H1 (cell line): ENCODE measurements at regions not wholly inside any gene's neighbourhood (a gene's known extent, or its start where the extent isn't known, plus 50 kb on each side); places are given as distances from the start of the nearest gene placed in this dataset.

ENCODE experiments used
- CTCF ChIA-PET: fragments of 300-600 bp; sonication (Branson Sonifier 250); formaldehyde crosslinking; loops from one replicate; lab custom pipeline; 2021; ENCODE audit not compliant: partially characterized antibody; lab: Charles Lee
- POLR2A ChIA-PET: fragments of 300-600 bp; sonication (Branson Sonifier 250); formaldehyde crosslinking; loops from one replicate; lab custom pipeline; 2021; ENCODE audit warnings: inconsistent platforms; ENCODE audit not compliant: partially characterized antibody; lab: Charles Lee
- DNase-seq, 2 experiments: peaks; one replicate each; pipeline versions ENCODE4 v3.0.0 to v3.0.0-alpha.2; 2010 to 2022; ENCODE audit warnings: low spot score in 2 of 2, low read depth in 1 of 2, mixed read lengths in 1 of 2
- FAIRE-seq: peaks from 2 replicates; lab custom pipeline; 2011; peaks lifted over from hg19 to GRCh38; lab: Jason Lieb, UNC
- H2AFZ ChIP-seq: 2 replicates; pipeline ENCODE4 v1.8.1; 2012; ENCODE audit warnings: low read length, inconsistent platforms
- H2AK5ac ChIP-seq: 2 replicates; pipeline ENCODE4 v1.6.1; 2013; ENCODE audit warnings: low read depth, low read length
- H2BK120ac ChIP-seq: replicated peaks from 2 replicates; pipeline ENCODE3; 2013; ENCODE audit warnings: low read depth, low read length, inconsistent platforms
- H2BK12ac ChIP-seq: 2 replicates; pipeline ENCODE4 v1.6.1; 2013; ENCODE audit warnings: low read depth, low read length
- H2BK15ac ChIP-seq: 2 replicates; pipeline ENCODE4 v1.6.1; 2013; ENCODE audit warnings: low read length
- H2BK20ac ChIP-seq: 2 replicates; pipeline ENCODE4 v1.6.1; 2013; ENCODE audit warnings: low read length
- H2BK5ac ChIP-seq: 2 replicates; pipeline ENCODE4 v1.6.1; 2013; ENCODE audit warnings: low read depth, low read length
- H3K14ac ChIP-seq: 2 replicates; pipeline ENCODE4 v1.6.1; 2013; ENCODE audit warnings: inconsistent platforms; ENCODE audit not compliant: insufficient read length
- H3K18ac ChIP-seq: 2 replicates; pipeline ENCODE4 v1.6.1; 2013; ENCODE audit warnings: low read length; ENCODE audit errors: extremely low read depth
- H3K23ac ChIP-seq: 2 replicates; pipeline ENCODE4 v1.6.1; 2013; ENCODE audit warnings: inconsistent platforms; ENCODE audit not compliant: insufficient read length
- H3K23me2 ChIP-seq: 2 replicates; pipeline ENCODE4 v1.6.1; 2013; ENCODE audit warnings: low read depth, low read length
- H3K27ac ChIP-seq: 2 replicates; pipeline ENCODE4 v1.6.1; 2011; ENCODE audit warnings: low read depth, low read length, inconsistent platforms
- H3K27me3 ChIP-seq, 4 experiments: replicated peaks in 1 of 4; 1 replicate in 1 of 4; 2 replicates in 3 of 4; pipeline versions ENCODE4 v1.6.1 to v1.8.1; 2011 to 2013; ENCODE audit warnings: low read length in 3 of 4, mild to moderate bottlenecking in 3 of 4, inconsistent platforms in 2 of 4, mixed read lengths in 2 of 4, moderate library complexity in 1 of 4; ENCODE audit not compliant: control insufficient read depth in 3 of 4, insufficient read depth in 3 of 4; ENCODE audit errors: extremely low read depth in 1 of 4
- H3K36me3 ChIP-seq, 4 experiments: 2 replicates each; pipeline versions ENCODE4 v1.6.1 to v1.8.1; 2011 to 2013; ENCODE audit warnings: mild to moderate bottlenecking in 4 of 4, low read length in 3 of 4, moderate library complexity in 2 of 4, control low read depth in 1 of 4, inconsistent platforms in 1 of 4; ENCODE audit not compliant: insufficient read depth in 4 of 4, control insufficient read depth in 2 of 4
- H3K4ac ChIP-seq: replicated peaks from 2 replicates; pipeline ENCODE3; 2013; ENCODE audit warnings: low read length, low read depth, mixed read lengths, inconsistent platforms; ENCODE audit not compliant: insufficient read length
- H3K4me1 ChIP-seq, 4 experiments: replicated peaks in 1 of 4; 1 replicate in 1 of 4; 2 replicates in 3 of 4; pipeline versions ENCODE4 v1.6.1 to v1.8.1; 2011 to 2013; ENCODE audit warnings: low read length in 3 of 4, inconsistent platforms in 2 of 4, mixed read lengths in 1 of 4; ENCODE audit not compliant: insufficient read depth in 4 of 4, control insufficient read depth in 3 of 4
- H3K4me2 ChIP-seq, 2 experiments: 2 replicates each; pipeline versions ENCODE4 v1.6.1 to v1.8.1; 2011 to 2013; ENCODE audit warnings: low read depth in 2 of 2, low read length in 2 of 2, control low read depth in 1 of 2, inconsistent platforms in 1 of 2, mild to moderate bottlenecking in 1 of 2; ENCODE audit not compliant: insufficient read depth in 1 of 2
- H3K4me3 ChIP-seq, 4 experiments: fragments of 200-600, 300-600 bp in 1 of 4; sonication (generic), shearing (Covaris generic), sonication (Bioruptor Twin) in 1 of 4; 2 replicates each; pipeline versions ENCODE4 v1.5.1 to v1.8.1; 2011 to 2016; ENCODE audit warnings: low read length in 4 of 4, low read depth in 3 of 4, control low read depth in 2 of 4, inconsistent platforms in 2 of 4, mild to moderate bottlenecking in 2 of 4, mixed read lengths in 1 of 4, moderate library complexity in 1 of 4; ENCODE audit not compliant: insufficient read depth in 2 of 4; ENCODE audit errors: extremely low read depth in 1 of 4
- H3K56ac ChIP-seq: replicated peaks from 2 replicates; pipeline ENCODE3; 2013; ENCODE audit warnings: low read depth, mild to moderate bottlenecking, mixed read lengths, low read length, inconsistent platforms; ENCODE audit not compliant: insufficient read length
- H3K79me1 ChIP-seq: 2 replicates; pipeline ENCODE4 v1.6.1; 2013; ENCODE audit warnings: low read depth, low read length, control low read depth
- H3K79me2 ChIP-seq, 2 experiments: 2 replicates each; pipeline versions ENCODE4 v1.6.1 to v1.8.1; 2012 to 2013; ENCODE audit warnings: low read length in 2 of 2, mild to moderate bottlenecking in 2 of 2, inconsistent platforms in 1 of 2; ENCODE audit not compliant: insufficient read depth in 2 of 2, control insufficient read depth in 1 of 2
- H3K9ac ChIP-seq, 4 experiments: replicated peaks in 1 of 4; 1 replicate in 1 of 4; 2 replicates in 3 of 4; pipeline versions ENCODE4 v1.6.1 to v1.8.1; 2011 to 2013; ENCODE audit warnings: low read depth in 3 of 4, low read length in 3 of 4, control low read depth in 2 of 4, mild to moderate bottlenecking in 2 of 4, moderate library complexity in 2 of 4, inconsistent platforms in 1 of 4; ENCODE audit errors: extremely low read depth in 1 of 4
- H3K9me3 ChIP-seq, 2 experiments: 2 replicates each; pipeline versions ENCODE4 v1.6.1 to v1.8.1; 2012 to 2013; ENCODE audit warnings: mild to moderate bottlenecking in 2 of 2, moderate library complexity in 2 of 2, control low read depth in 1 of 2, inconsistent platforms in 1 of 2, low read depth in 1 of 2, low read length in 1 of 2, mixed read lengths in 1 of 2; ENCODE audit not compliant: insufficient read depth in 2 of 2
- H4K20me1 ChIP-seq, 2 experiments: replicated peaks in 1 of 2; 2 replicates each; pipeline versions ENCODE3 to v1.8.1; 2011 to 2013; ENCODE audit warnings: inconsistent platforms in 2 of 2, low read length in 2 of 2, mild to moderate bottlenecking in 1 of 2; ENCODE audit not compliant: insufficient read depth in 2 of 2, control insufficient read depth in 1 of 2
- H4K5ac ChIP-seq: 2 replicates; pipeline ENCODE4 v1.6.1; 2013; ENCODE audit warnings: low read length, low read depth, mixed read lengths, inconsistent platforms; ENCODE audit not compliant: insufficient read length
- H4K8ac ChIP-seq: 2 replicates; pipeline ENCODE4 v1.8.0; 2013; ENCODE audit warnings: mild to moderate bottlenecking, moderate library complexity, low read length, inconsistent platforms; ENCODE audit not compliant: insufficient read depth; ENCODE audit errors: extremely low read depth
- H4K91ac ChIP-seq: replicated peaks from 2 replicates; pipeline ENCODE3; 2013; ENCODE audit warnings: low read length, mixed read lengths, inconsistent platforms; ENCODE audit not compliant: insufficient read length
- BACH1 ChIP-seq: IDR thresholded peaks from 2 replicates; pipeline ENCODE4 v1.6.1; 2012; ENCODE audit warnings: low read length, improper control_type of control experiment
- MAFK ChIP-seq: IDR thresholded peaks from 2 replicates; pipeline ENCODE4 v1.6.1; 2012; ENCODE audit warnings: low read depth, mild to moderate bottlenecking, improper control_type of control experiment, low read length
- MAX ChIP-seq: IDR thresholded peaks from 2 replicates; pipeline ENCODE4 v1.6.1; 2012; ENCODE audit warnings: inconsistent platforms
- WGBS, 2 experiments: shearing (Covaris generic) in 1 of 2; methylation state at CpG; one replicate each; pipeline versions ENCODE4 v1.1.6 to v1.1.7; 2013 to 2015; ENCODE audit warnings: low lambda C conversion rate in 2 of 2, mixed read lengths in 2 of 2, inconsistent platforms in 1 of 2, low coverage in 1 of 2, missing lambda C conversion rate in 1 of 2; ENCODE audit not compliant: insufficient replicate concordance in 2 of 2, insufficient coverage in 1 of 2, insufficient read length in 1 of 2; ENCODE audit errors: extremely low coverage in 1 of 2, missing lambda C conversion rate in 1 of 2; 5-methylcytosine and 5-hydroxymethylcytosine counted together
- TF ChIP-seq, protein P1 (sequence below): IDR thresholded peaks from 2 replicates; pipeline ENCODE4 v1.6.1; 2012; ENCODE audit warnings: low read length, inconsistent platforms

GRCh38 chr5:33309536-33310345, 131.0 kb upstream of the TARS1 start:
- no peaks in the 10 kb centered on the region for H3K4me1 ChIP-seq
- no peak overlapping the region for H2AFZ ChIP-seq
- no peak overlapping the region for H3K14ac ChIP-seq
- no peaks in the 10 kb centered on the region for H3K79me2 ChIP-seq
- POLR2A ChIA-PET = interaction anchor here (0.6 kb wide), 1 partner anchor 26 kb away, joined by 3 read pairs; no protein-coding TSS in a partner anchor
- no peak overlapping the region for H3K27ac ChIP-seq
- H3K36me3 ChIP-seq = no peaks in the 10 kb centered on the region
- no peaks in the 10 kb centered on the region for H3K23me2 ChIP-seq
- no peaks in the 10 kb centered on the region for H3K79me1 ChIP-seq
- CTCF ChIA-PET = interaction anchor here (0.6 to 3.8 kb wide), 4 partner anchors 9 to 26 kb away, joined by 3 to 22 read pairs (median 4); no protein-coding TSS in a partner anchor
- H4K91ac ChIP-seq = no peak overlapping the region
- H3K9me3 ChIP-seq = no peaks in the 10 kb centered on the region
- H3K4ac ChIP-seq = no peak overlapping the region
- FAIRE-seq = no peak
- H2AK5ac ChIP-seq = no peak overlapping the region
- H3K27me3 ChIP-seq = no peaks in the 10 kb centered on the region
- no peak overlapping the region for H2BK20ac ChIP-seq
- H2BK5ac ChIP-seq = no peak overlapping the region
- H2BK120ac ChIP-seq = no peak overlapping the region
- no peak overlapping the region for H3K9ac ChIP-seq
- DNase-seq = no peak
- H3K18ac ChIP-seq = no peak overlapping the region
- H2BK12ac ChIP-seq = no peak overlapping the region
- H3K23ac ChIP-seq = no peak overlapping the region
- no peaks in the 10 kb centered on the region for H4K20me1 ChIP-seq
- TF ChIP-seq MAX = no peak
- no peak for TF ChIP-seq MAFK
- TF ChIP-seq BACH1 = no peak
- TF ChIP-seq, protein P1, sequence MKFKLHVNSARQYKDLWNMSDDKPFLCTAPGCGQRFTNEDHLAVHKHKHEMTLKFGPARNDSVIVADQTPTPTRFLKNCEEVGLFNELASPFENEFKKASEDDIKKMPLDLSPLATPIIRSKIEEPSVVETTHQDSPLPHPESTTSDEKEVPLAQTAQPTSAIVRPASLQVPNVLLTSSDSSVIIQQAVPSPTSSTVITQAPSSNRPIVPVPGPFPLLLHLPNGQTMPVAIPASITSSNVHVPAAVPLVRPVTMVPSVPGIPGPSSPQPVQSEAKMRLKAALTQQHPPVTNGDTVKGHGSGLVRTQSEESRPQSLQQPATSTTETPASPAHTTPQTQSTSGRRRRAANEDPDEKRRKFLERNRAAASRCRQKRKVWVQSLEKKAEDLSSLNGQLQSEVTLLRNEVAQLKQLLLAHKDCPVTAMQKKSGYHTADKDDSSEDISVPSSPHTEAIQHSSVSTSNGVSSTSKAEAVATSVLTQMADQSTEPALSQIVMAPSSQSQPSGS = no peak
- 86% methylated on average over 3 of the region's 3 CpGs; no CpG with 5 or more reads in 1 of the 2 experiments for WGBS, 2 experiments
- H3K56ac ChIP-seq = no peak overlapping the region
- H3K4me2 ChIP-seq = no peak overlapping the region
- no peak overlapping the region for H4K5ac ChIP-seq
- no peak overlapping the region for H4K8ac ChIP-seq
- no peak overlapping the region for H3K4me3 ChIP-seq
- H2BK15ac ChIP-seq = no peak overlapping the region
